ENCODE measurements at regions not wholly inside any gene's neighbourhood (a gene's known extent, or its start where the extent isn't known, plus 50 kb on each side); places are given as distances from the start of the nearest gene placed in this dataset.

GRCh38 chr7:114109304-114109703 lies 190.5 kb upstream of the PPP1R3A start:
- TF ChIP-seq CTCF (IDR thresholded peaks at IDR 0.05): no peak
- no peak for ATAC-seq (ENCODE audit: insufficient number of reproducible peaks, low FRiP score, low read depth)
- H3K27ac ChIP-seq: no peak overlapping the region
- no peaks in the 10 kb centered on the region for H3K9me3 ChIP-seq
- no peaks in the 10 kb centered on the region for H3K36me3 ChIP-seq
- no peaks in the 10 kb centered on the region for H3K27me3 ChIP-seq (replicated peaks; ENCODE audit: insufficient read depth)
- H3K4me3 ChIP-seq: no peak overlapping the region
- H3K4me1 ChIP-seq (ENCODE audit: control insufficient read depth in 1 of 2, low read depth in 2 of 2): peaks cover 32 to 34% of the 10 kb centered on the region in 2 donors
- DNase-seq (ENCODE audit: low spot score): no peak

GRCh38 chr7:114108510-114108909 lies 189.7 kb upstream of the PPP1R3A start:
- no peak for ATAC-seq (ENCODE audit: insufficient number of reproducible peaks, low FRiP score, low read depth)
- Histone ChIP-seq H3K4me3 (no peak overlapping the region), H3K9me3 (no peaks in the 10 kb centered on the region), H3K27ac (no peak overlapping the region), H3K4me1 (ENCODE audit: control insufficient read depth in 1 of 2, low read depth in 2 of 2) (peaks cover 40 to 41% of the 10 kb centered on the region in 2 donors), H3K27me3 (replicated peaks; ENCODE audit: insufficient read depth) (no peaks in the 10 kb centered on the region), H3K36me3 (no peaks in the 10 kb centered on the region)
- DNase-seq (ENCODE audit: low spot score): no peak
- TF ChIP-seq CTCF (IDR thresholded peaks at IDR 0.05): no peak

- H3K4me3 ChIP-seq: no peak overlapping the region
- no peaks in the 10 kb centered on the region for H3K9me3 ChIP-seq
- DNase-seq (ENCODE audit: low spot score) (no peak), ATAC-seq (ENCODE audit: insufficient number of reproducible peaks, low FRiP score, low read depth) (no peak)
- H3K27ac ChIP-seq: no peak overlapping the region
- H3K4me1 ChIP-seq (ENCODE audit: control insufficient read depth in 1 of 2, low read depth in 2 of 2): peaks cover 36 to 46% of the 10 kb centered on the region in 2 donors
- no peak for TF ChIP-seq CTCF (IDR thresholded peaks at IDR 0.05)
- H3K36me3 ChIP-seq: no peaks in the 10 kb centered on the region
- no peaks in the 10 kb centered on the region for H3K27me3 ChIP-seq (replicated peaks; ENCODE audit: insufficient read depth)
Measured at GRCh38 chr7:114107522-114107921, 188.7 kb upstream of the PPP1R3A start.

GRCh38 chr7:114104035-114104434 lies 185.2 kb upstream of the PPP1R3A start:
- peak overlapping the region in 1 of 2 donors; percentile 21 for H3K27ac ChIP-seq
- H3K4me3 ChIP-seq: no peak overlapping the region
- ATAC-seq (ENCODE audit: insufficient number of reproducible peaks, low FRiP score, low read depth) (no peak), DNase-seq (ENCODE audit: low spot score) (no peak)
- peaks cover 23 to 50% of the 10 kb centered on the region in 2 donors for H3K4me1 ChIP-seq (ENCODE audit: control insufficient read depth in 1 of 2, low read depth in 2 of 2)
- no peaks in the 10 kb centered on the region for H3K9me3 ChIP-seq
- no peaks in the 10 kb centered on the region for H3K36me3 ChIP-seq
- H3K27me3 ChIP-seq (replicated peaks; ENCODE audit: insufficient read depth): no peaks in the 10 kb centered on the region
- TF ChIP-seq CTCF (IDR thresholded peaks at IDR 0.05): no peak

GRCh38 chr7:114102996-114103395 lies 184.2 kb upstream of the PPP1R3A start:
- Histone ChIP-seq H3K36me3 (no peaks in the 10 kb centered on the region), H3K4me3 (no peak overlapping the region), H3K4me1 (ENCODE audit: control insufficient read depth in 1 of 2, low read depth in 2 of 2) (peaks cover 23 to 50% of the 10 kb centered on the region in 2 donors), H3K9me3 (no peaks in the 10 kb centered on the region), H3K27ac (peak overlapping the region in 1 of 2 donors; percentile 9), H3K27me3 (replicated peaks; ENCODE audit: insufficient read depth) (no peaks in the 10 kb centered on the region)
- DNase-seq (ENCODE audit: low spot score) (no peak), ATAC-seq (ENCODE audit: insufficient number of reproducible peaks, low FRiP score, low read depth) (no peak)
- no peak for TF ChIP-seq CTCF (IDR thresholded peaks at IDR 0.05)
